Vagina (tissue), 2 donors: ENCODE measurements at regions not wholly inside any gene's neighbourhood (a gene's known extent, or its start where the extent isn't known, plus 50 kb on each side); places are given as distances from the start of the nearest gene placed in this dataset.

Experiments
- DNase-seq, 2 donors: peaks; one replicate each; pipeline ENCODE4 v3.0.0-alpha.2; 2017; ENCODE audit errors: extremely low spot score in 2 of 2
- H3K27ac ChIP-seq: fragments of 200-600 bp; sonication (generic); one replicate; pipeline ENCODE4 v1.5.1; 2019
- H3K27me3 ChIP-seq: fragments of 200-600 bp; sonication (generic); one replicate; pipeline ENCODE4 v1.5.1; 2019
- H3K36me3 ChIP-seq, 2 donors: fragments of 200-600 bp; sonication (generic); one replicate each; pipeline ENCODE4 v1.5.1; 2017 to 2019
- H3K4me1 ChIP-seq: fragments of 200-600 bp; sonication (generic); one replicate; pipeline ENCODE4 v1.5.1; 2019
- H3K4me3 ChIP-seq, 2 donors: fragments of 200-600 bp; sonication (generic); 1 replicate in 1 of 2; 2 replicates in 1 of 2; pipeline ENCODE4 v1.5.1; 2016 to 2019
- H3K9me3 ChIP-seq: fragments of 200-600 bp; sonication (generic); one replicate; pipeline ENCODE4 v1.5.1; 2019
- CTCF ChIP-seq, 3 experiments: fragments of 450-650 bp in 2 of 3; fragments of 200-600 bp in 1 of 3; sonication (generic) in 1 of 3; IDR thresholded peaks; one replicate each; pipeline ENCODE4 v1.5.1; 2017 to 2019; ENCODE audit warnings: antibody characterized with exemption in 3 of 3, mild to moderate bottlenecking in 2 of 3, moderate library complexity in 2 of 3
- POLR2A ChIP-seq, 2 donors: fragments of 450-650 bp; IDR thresholded peaks; one replicate each; pipeline ENCODE4 v1.6.1; 2017; ENCODE audit warnings: antibody characterized with exemption in 2 of 2, mild to moderate bottlenecking in 2 of 2, moderate library complexity in 2 of 2
- POLR2AphosphoS5 ChIP-seq, 2 donors: sonication (generic); formaldehyde crosslinking; IDR thresholded peaks; one replicate each; pipeline ENCODE4 v1.9.0; 2017; ENCODE audit warnings: antibody characterized with exemption in 2 of 2, mild to moderate bottlenecking in 2 of 2, low read depth in 1 of 2; ENCODE audit not compliant: insufficient read depth in 1 of 2
- intact Hi-C: fragments of 100-400 bp; cut with DNase I; formaldehyde crosslinking; loops from one replicate; pipeline ENCODE4 v1.15.1; 2023

- no peaks in the 10 kb centered on the region for H3K27me3 ChIP-seq
- TF ChIP-seq CTCF (IDR thresholded peaks at IDR 0.05) (no peak), POLR2AphosphoS5 (IDR thresholded peaks at IDR 0.05; ENCODE audit: insufficient read depth in 1 of 2, low read depth in 1 of 2) (no peak), POLR2A (IDR thresholded peaks at IDR 0.05) (no peak)
- intact Hi-C loops = no loop called here
- no peak overlapping the region for H3K27ac ChIP-seq
- H3K9me3 ChIP-seq = no peaks in the 10 kb centered on the region
- no peaks in the 10 kb centered on the region for H3K36me3 ChIP-seq
- H3K4me1 ChIP-seq = peaks cover 14% of the 10 kb centered on the region
- no peak overlapping the region for H3K4me3 ChIP-seq
- no peak for DNase-seq
These were observed 179.7 kb upstream of the IER5L start for GRCh38 chr9:129357773-129358245.

GRCh38 chr9:129356871-129357772 is 179.1 kb upstream of the IER5L start:
- Histone ChIP-seq H3K4me1 (peaks cover 21% of the 10 kb centered on the region), H3K4me3 (no peak overlapping the region), H3K27me3 (no peaks in the 10 kb centered on the region), H3K27ac (no peak overlapping the region), H3K36me3 (no peaks in the 10 kb centered on the region), H3K9me3 (no peaks in the 10 kb centered on the region)
- TF ChIP-seq POLR2AphosphoS5 (IDR thresholded peaks at IDR 0.05; ENCODE audit: insufficient read depth in 1 of 2, low read depth in 1 of 2) = no peak
- no peak for TF ChIP-seq CTCF (IDR thresholded peaks at IDR 0.05)
- no peak for TF ChIP-seq POLR2A (IDR thresholded peaks at IDR 0.05)
- intact Hi-C loops = no loop called here
- no peak for DNase-seq

GRCh38 chr9:129355631-129356030 is 177.6 kb upstream of the IER5L start:
- intact Hi-C loops = no loop called here
- no peak for TF ChIP-seq CTCF (IDR thresholded peaks at IDR 0.05)
- no peak for TF ChIP-seq POLR2AphosphoS5 (IDR thresholded peaks at IDR 0.05; ENCODE audit: insufficient read depth in 1 of 2, low read depth in 1 of 2)
- TF ChIP-seq POLR2A (IDR thresholded peaks at IDR 0.05) = no peak
- H3K4me1 ChIP-seq = peaks cover 30% of the 10 kb centered on the region
- no peaks in the 10 kb centered on the region for H3K27me3 ChIP-seq
- H3K27ac ChIP-seq = no peak overlapping the region
- H3K4me3 ChIP-seq = no peak overlapping the region
- H3K36me3 ChIP-seq = no peaks in the 10 kb centered on the region
- no peak for DNase-seq
- H3K9me3 ChIP-seq = no peaks in the 10 kb centered on the region

GRCh38 chr9:129354498-129354897 is 176.4 kb upstream of the IER5L start:
- Histone ChIP-seq H3K27me3 (no peaks in the 10 kb centered on the region), H3K36me3 (no peaks in the 10 kb centered on the region), H3K9me3 (no peaks in the 10 kb centered on the region), H3K4me1 (peaks cover 34% of the 10 kb centered on the region), H3K27ac (peak overlapping the region; percentile 83), H3K4me3 (no peak overlapping the region)
- intact Hi-C loops = no loop called here
- DNase-seq = no peak
- TF ChIP-seq POLR2A (IDR thresholded peaks at IDR 0.05) (no peak), CTCF (IDR thresholded peaks at IDR 0.05) (no peak), POLR2AphosphoS5 (IDR thresholded peaks at IDR 0.05; ENCODE audit: insufficient read depth in 1 of 2, low read depth in 1 of 2) (no peak)
